H9 (cell line): ENCODE measurements at regions not wholly inside any gene's neighbourhood (a gene's known extent, or its start where the extent isn't known, plus 50 kb on each side); places are given as distances from the start of the nearest gene placed in this dataset.

Experiments used
- DNase-seq: peaks from one replicate; pipeline ENCODE4 v3.0.0-alpha.2; 2017
- H2AFZ ChIP-seq: one replicate; pipeline ENCODE4 v1.6.1; 2013; ENCODE audit warnings: mild to moderate bottlenecking, low read length, control low read depth, moderate library complexity
- H2AK5ac ChIP-seq: 2 replicates; pipeline ENCODE4 v1.6.1; 2013; ENCODE audit warnings: low read length, control low read depth, mixed read lengths; ENCODE audit not compliant: insufficient read length
- H2BK120ac ChIP-seq: one replicate; pipeline ENCODE4 v1.6.1; 2013; ENCODE audit warnings: low read depth, mild to moderate bottlenecking, low read length, control low read depth, inconsistent platforms; ENCODE audit not compliant: poor library complexity, severe bottlenecking
- H2BK12ac ChIP-seq: 2 replicates; pipeline ENCODE4 v1.6.1; 2013; ENCODE audit warnings: low read length, control low read depth, mixed read lengths, low read depth; ENCODE audit not compliant: insufficient read length
- H2BK15ac ChIP-seq: 2 replicates; pipeline ENCODE4 v1.6.1; 2013; ENCODE audit warnings: low read depth, low read length, control low read depth
- H2BK20ac ChIP-seq: one replicate; pipeline ENCODE4 v1.6.1; 2013; ENCODE audit warnings: low read depth, mild to moderate bottlenecking, low read length, control low read depth, inconsistent platforms; ENCODE audit not compliant: poor library complexity, severe bottlenecking
- H2BK5ac ChIP-seq: 2 replicates; pipeline ENCODE4 v1.6.1; 2013; ENCODE audit warnings: low read length, control low read depth, mixed read lengths; ENCODE audit not compliant: insufficient read length
- H3K14ac ChIP-seq: 2 replicates; pipeline ENCODE4 v1.6.1; 2013; ENCODE audit warnings: low read length, control low read depth; ENCODE audit not compliant: insufficient read depth
- H3K18ac ChIP-seq: 2 replicates; pipeline ENCODE4 v1.6.1; 2013; ENCODE audit warnings: low read depth, mild to moderate bottlenecking, mixed read lengths, low read length, control low read depth; ENCODE audit not compliant: insufficient read length
- H3K23ac ChIP-seq: 2 replicates; pipeline ENCODE4 v1.6.1; 2013; ENCODE audit warnings: low read length, control low read depth, mixed read lengths, low read depth; ENCODE audit not compliant: insufficient read length
- H3K23me2 ChIP-seq: 2 replicates; pipeline ENCODE4 v1.6.1; 2013; ENCODE audit warnings: low read depth, mild to moderate bottlenecking, mixed read lengths, low read length, control low read depth; ENCODE audit not compliant: insufficient read length, poor library complexity, severe bottlenecking
- H3K27ac ChIP-seq: 2 replicates; pipeline ENCODE4 v1.5.1; 2013; ENCODE audit warnings: low read length, control low read depth, mixed read lengths, low read depth; ENCODE audit not compliant: insufficient read length
- H3K27me3 ChIP-seq: 2 replicates; pipeline ENCODE4 v1.6.1; 2013; ENCODE audit warnings: low read length, control low read depth, inconsistent platforms; ENCODE audit not compliant: insufficient read depth
- H3K4ac ChIP-seq: 2 replicates; pipeline ENCODE4 v1.6.1; 2013; ENCODE audit warnings: low read depth, mild to moderate bottlenecking, control low read depth, inconsistent platforms, low read length, moderate library complexity
- H3K4me1 ChIP-seq: 2 replicates; pipeline ENCODE4 v1.6.1; 2013; ENCODE audit warnings: low read length, control low read depth, inconsistent platforms; ENCODE audit not compliant: insufficient read depth
- H3K4me2 ChIP-seq: 2 replicates; pipeline ENCODE4 v1.6.1; 2013; ENCODE audit warnings: low read length, control low read depth, mixed read lengths; ENCODE audit not compliant: insufficient read length, insufficient read depth
- H3K56ac ChIP-seq: 2 replicates; pipeline ENCODE4 v1.6.1; 2013; ENCODE audit warnings: low read depth, mild to moderate bottlenecking, mixed read lengths, low read length, control low read depth; ENCODE audit not compliant: insufficient read length
- H3K79me1 ChIP-seq: 2 replicates; pipeline ENCODE4 v1.6.1; 2013; ENCODE audit warnings: low read depth, mild to moderate bottlenecking, moderate library complexity, low read length, control low read depth, inconsistent platforms; ENCODE audit not compliant: insufficient read depth, poor library complexity, severe bottlenecking
- H3K79me2 ChIP-seq: 2 replicates; pipeline ENCODE4 v1.6.1; 2013; ENCODE audit warnings: low read length, control low read depth, inconsistent platforms; ENCODE audit not compliant: insufficient read depth
- H3K9ac ChIP-seq: 2 replicates; pipeline ENCODE4 v1.6.1; 2013; ENCODE audit warnings: low read length, control low read depth, mixed read lengths; ENCODE audit not compliant: insufficient read length; ENCODE audit errors: extremely low read depth
- H3K9me3 ChIP-seq: one replicate; pipeline ENCODE4 v1.6.1; 2013; ENCODE audit warnings: low read depth, low read length, inconsistent platforms; ENCODE audit not compliant: control insufficient read depth
- H3T11ph ChIP-seq: one replicate; pipeline ENCODE4 v1.6.1; 2013; ENCODE audit warnings: mild to moderate bottlenecking, low read length, control low read depth, inconsistent platforms
- H4K20me1 ChIP-seq: one replicate; pipeline ENCODE4 v1.6.1; 2013; ENCODE audit not compliant: control insufficient read depth, insufficient read length, insufficient read depth
- H4K5ac ChIP-seq: 2 replicates; pipeline ENCODE4 v1.6.1; 2013; ENCODE audit warnings: low read depth, mild to moderate bottlenecking, mixed read lengths, low read length, control low read depth; ENCODE audit not compliant: insufficient read length
- H4K8ac ChIP-seq: replicated peaks from 2 replicates; pipeline ENCODE4 v1.6.1; 2013; ENCODE audit warnings: low read length, control low read depth, mixed read lengths, low read depth; ENCODE audit not compliant: insufficient read length
- H4K91ac ChIP-seq: 2 replicates; pipeline ENCODE4 v1.6.1; 2013; ENCODE audit warnings: low read depth, mild to moderate bottlenecking, moderate library complexity, mixed read lengths, low read length, control low read depth; ENCODE audit not compliant: insufficient read length
- H3K27ac Mint-ChIP-seq, 3 experiments: 2 replicates in 2 of 3; 3 replicates in 1 of 3; pipeline ENCODE4 v1.8.0; 2020 to 2021; ENCODE audit warnings: mixed read lengths in 3 of 3, mild to moderate bottlenecking in 1 of 3, moderate library complexity in 1 of 3
- H3K27me3 Mint-ChIP-seq: 2 replicates; pipeline ENCODE4 v1.8.0; 2021; ENCODE audit warnings: low read depth, mild to moderate bottlenecking, moderate library complexity, mixed read lengths
- H3K36me3 Mint-ChIP-seq, 3 experiments: 2 replicates in 2 of 3; 3 replicates in 1 of 3; pipeline ENCODE4 v1.8.0; 2020 to 2021; ENCODE audit warnings: low read depth in 3 of 3, mixed read lengths in 3 of 3; ENCODE audit not compliant: insufficient read depth in 1 of 3
- H3K4me1 Mint-ChIP-seq, 2 experiments: 2 replicates each; pipeline ENCODE4 v1.8.0; 2020; ENCODE audit warnings: mixed read lengths in 2 of 2
- H3K4me3 Mint-ChIP-seq, 2 experiments: 2 replicates in 1 of 2; 3 replicates in 1 of 2; pipeline ENCODE4 v1.8.0; 2020 to 2021; ENCODE audit warnings: mild to moderate bottlenecking in 2 of 2, mixed read lengths in 2 of 2, moderate library complexity in 1 of 2
- H3K9me3 Mint-ChIP-seq, 2 experiments: 2 replicates in 1 of 2; 3 replicates in 1 of 2; pipeline ENCODE4 v1.8.0; 2020; ENCODE audit warnings: mild to moderate bottlenecking in 2 of 2, mixed read lengths in 2 of 2, moderate library complexity in 1 of 2
- CTCF ChIP-seq: fragments of 200-600 bp; sonication (generic); conservative IDR thresholded peaks from 3 replicates; pipeline ENCODE4 v1.8.0; 2021; ENCODE audit warnings: antibody characterized with exemption, mild to moderate bottlenecking
- WGBS: extraction: QIAGEN DNeasy Blood & Tissue Kit; methylation state at CpG from one replicate; pipeline ENCODE4 v1.1.7; 2013; ENCODE audit warnings: missing lambda C conversion rate, low lambda C conversion rate, mixed read lengths; ENCODE audit not compliant: insufficient read length; ENCODE audit errors: extremely low coverage; 5-methylcytosine and 5-hydroxymethylcytosine counted together

- Histone ChIP-seq H4K91ac (no peak overlapping the region), H4K8ac (no peak overlapping the region), H3K27ac (no peak overlapping the region), H3T11ph (no peak overlapping the region), H4K5ac (no peak overlapping the region), H3K18ac (no peak overlapping the region), H3K56ac (no peak overlapping the region), H3K4ac (no peak overlapping the region), H4K20me1 (no peaks in the 10 kb centered on the region), H3K79me1 (no peaks in the 10 kb centered on the region), H2BK12ac (no peak overlapping the region), H3K23ac (no peak overlapping the region), H2BK5ac (no peak overlapping the region), H3K4me1 (peaks cover 2% of the 10 kb centered on the region; the same call in 1 of the 2 replicates), H3K9me3 (no peaks in the 10 kb centered on the region), H2BK20ac (no peak overlapping the region), H3K4me2 (no peak overlapping the region), H3K23me2 (no peaks in the 10 kb centered on the region), H2BK120ac (no peak overlapping the region), H3K14ac (no peak overlapping the region), H3K9ac (no peak overlapping the region), H2AFZ (no peak overlapping the region), H3K79me2 (no peaks in the 10 kb centered on the region), H3K27me3 (no peaks in the 10 kb centered on the region), H2AK5ac (no peak overlapping the region), H2BK15ac (no peak overlapping the region)
- peak; percentile 11 for DNase-seq
- Mint-ChIP-seq H3K36me3 (no peaks in the 10 kb centered on the region; a peak in 2 of 7 replicates), H3K4me1 (peaks cover 30 to 39% of the 10 kb centered on the region in 2 experiments), H3K27me3 (peaks cover 4% of the 10 kb centered on the region), H3K4me3 (no peak overlapping the region; a peak in 1 of 5 replicates), H3K27ac (no peak overlapping the region), H3K9me3 (peaks cover 2% of the 10 kb centered on the region in 2 experiments; a peak in 3 of 5 replicates)
- no CpG with 5 or more reads among the region's 8 CpGs for WGBS
- no peak for TF ChIP-seq CTCF
Measured at GRCh38 chr2:128410758-128411215, 92.1 kb upstream of the HS6ST1 start.
